PC-9 (cell line): ENCODE measurements at regions not wholly inside any gene's neighbourhood (a gene's known extent, or its start where the extent isn't known, plus 50 kb on each side); places are given as distances from the start of the nearest gene placed in this dataset.

Experiments
- CTCF ChIP-seq: fragments of 200-600 bp; sonication (generic); conservative IDR thresholded peaks from 2 replicates; pipeline ENCODE4 v1.6.1; 2017; ENCODE audit warnings: mixed run types, antibody characterized with exemption, mild to moderate bottlenecking, moderate library complexity
- EZH2 ChIP-seq: fragments of 200-600 bp; sonication (generic); IDR thresholded peaks from 2 replicates; pipeline ENCODE4 v1.8.0; 2017; ENCODE audit warnings: antibody characterized with exemption, low read depth

DNA sequence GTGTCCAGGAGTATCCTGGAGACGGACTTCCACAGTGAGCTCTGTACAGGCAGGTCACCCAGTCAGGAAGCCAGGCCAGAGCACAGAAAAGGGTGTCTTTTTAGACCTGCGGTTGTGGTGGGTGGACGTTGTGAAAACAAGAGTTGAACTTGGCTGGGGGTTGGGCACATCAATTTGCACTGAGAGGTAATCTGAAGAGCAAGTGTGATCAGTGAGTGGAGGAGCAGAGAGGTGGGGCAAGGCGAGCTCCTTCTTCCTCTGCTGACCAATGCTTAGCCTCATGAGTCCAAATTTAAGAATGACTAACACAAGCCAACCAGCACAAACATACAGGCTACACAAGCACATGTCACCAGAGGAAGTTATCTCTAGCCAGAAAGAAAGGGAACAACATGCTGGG is 310.8 kb downstream of the TCERG1L start:
- no peak for TF ChIP-seq CTCF
- TF ChIP-seq EZH2 = no peak
